ENCODE measurements at regions not wholly inside any gene's neighbourhood (a gene's known extent, or its start where the extent isn't known, plus 50 kb on each side); places are given as distances from the start of the nearest gene placed in this dataset.

- H3K36me3 ChIP-seq (ENCODE audit: control insufficient read depth in 2 of 2, insufficient read depth in 1 of 2, low read length in 2 of 2), result no peaks in the 10 kb centered on the region
- CTCF ChIA-PET, result no interaction called here
- POLR2A ChIA-PET, result no interaction called here
- no peaks in the 10 kb centered on the region for H3K9me3 ChIP-seq (ENCODE audit: control insufficient read depth, insufficient read depth, low read depth, low read length)
- no peaks in the 10 kb centered on the region for H3K4me1 ChIP-seq (ENCODE audit: control insufficient read depth, insufficient read depth, low read length)
- no peak overlapping the region for H3K27ac ChIP-seq (ENCODE audit: extremely low read depth, low read depth, low read length)
- TF ChIP-seq ZNF398 (tag by site-specific recombination; IDR thresholded peaks at IDR 0.05) (no peak), ZNF423 (tag by site-specific recombination; IDR thresholded peaks at IDR 0.05) (no peak), ZNF747 (tag by site-specific recombination; IDR thresholded peaks at IDR 0.05) (no peak), ZNF529 (tag by site-specific recombination; IDR thresholded peaks at IDR 0.05; ENCODE audit: insufficient replicate concordance) (no peak), KLF16 (tag by site-specific recombination; IDR thresholded peaks at IDR 0.05) (no peak), SP3 (tag by site-specific recombination; IDR thresholded peaks at IDR 0.05) (no peak)
- no peak overlapping the region for H3K4me3 ChIP-seq (ENCODE audit: low read depth, low read length)
Measured at GRCh38 chr2:83305758-83306378, 1153.2 kb downstream of the SUCLG1 start.

GRCh38 chr2:83291083-83291482, 1168.0 kb downstream of the SUCLG1 start:
- Histone ChIP-seq H3K36me3 (ENCODE audit: control insufficient read depth in 2 of 2, insufficient read depth in 1 of 2, low read length in 2 of 2) (no peaks in the 10 kb centered on the region), H3K4me3 (ENCODE audit: low read depth, low read length) (no peak overlapping the region), H3K4me1 (ENCODE audit: control insufficient read depth, insufficient read depth, low read length) (no peaks in the 10 kb centered on the region), H3K27ac (ENCODE audit: extremely low read depth, low read depth, low read length) (no peak overlapping the region), H3K9me3 (ENCODE audit: control insufficient read depth, insufficient read depth, low read depth, low read length) (no peaks in the 10 kb centered on the region)
- ChIA-PET POLR2A (no interaction called here), CTCF (no interaction called here)
- no peak for TF ChIP-seq ZSCAN16 (tag by site-specific recombination; IDR thresholded peaks at IDR 0.05)
- TF ChIP-seq ZNF677 (tag by site-specific recombination; IDR thresholded peaks at IDR 0.05), result no peak
- TF ChIP-seq ZNF791 (tag by site-specific recombination; IDR thresholded peaks at IDR 0.05), result no peak
- no peak for TF ChIP-seq ZNF157 (tag by site-specific recombination; IDR thresholded peaks at IDR 0.05)
- no peak for TF ChIP-seq ZBTB8A (tag by site-specific recombination; IDR thresholded peaks at IDR 0.05)
- TF ChIP-seq ZNF211 (tag by site-specific recombination; IDR thresholded peaks at IDR 0.05; ENCODE audit: low read depth), result no peak
- TF ChIP-seq ZNF148 (tag by site-specific recombination; IDR thresholded peaks at IDR 0.05; ENCODE audit: borderline replicate concordance), result no peak
- no peak for TF ChIP-seq ZNF175 (tag by site-specific recombination; IDR thresholded peaks at IDR 0.05)
- no peak for TF ChIP-seq ZNF571 (tag by site-specific recombination; IDR thresholded peaks at IDR 0.05)
- no peak for TF ChIP-seq OSR2 (tag by site-specific recombination; IDR thresholded peaks at IDR 0.05)
- TF ChIP-seq ZNF785 (tag by site-specific recombination; IDR thresholded peaks at IDR 0.05), result no peak
- TF ChIP-seq ZNF548 (tag by site-specific recombination; IDR thresholded peaks at IDR 0.05), result no peak
- no peak for TF ChIP-seq ZNF398 (tag by site-specific recombination; IDR thresholded peaks at IDR 0.05)
- TF ChIP-seq ZFHX2 (tag by site-specific recombination; conservative IDR thresholded peaks at IDR 0.05), result no peak
- no peak for TF ChIP-seq ZNF18 (tag by site-specific recombination; IDR thresholded peaks at IDR 0.05)

All from HEK293 (cell line).